ENCODE measurements at regions not wholly inside any gene's neighbourhood (a gene's known extent, or its start where the extent isn't known, plus 50 kb on each side); places are given as distances from the start of the nearest gene placed in this dataset.

DNA sequence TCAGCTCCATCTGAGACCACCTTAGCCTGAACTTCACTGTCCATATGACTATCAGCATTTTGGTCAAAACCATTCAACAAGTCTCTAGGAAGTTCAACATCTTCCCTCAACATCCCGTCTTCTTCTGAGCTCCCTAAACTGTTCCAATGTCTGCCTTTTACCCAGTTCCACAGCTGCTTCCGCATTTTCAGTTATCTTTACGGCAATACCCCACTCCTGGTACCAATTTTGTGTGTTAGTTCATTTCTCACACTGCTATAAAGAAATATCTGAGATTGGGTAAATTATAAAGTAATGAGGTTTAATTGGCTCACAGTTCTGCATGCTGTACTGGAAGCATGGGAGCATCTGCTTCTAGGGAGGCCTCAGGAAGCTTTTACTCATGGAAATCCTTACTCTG, 771.2 kb downstream of the SLITRK6 start:
- TF ChIP-seq GATA3 (IDR thresholded peaks at IDR 0.05; ENCODE audit: low read depth, low read length) (no peak), GATA2 (IDR thresholded peaks at IDR 0.05; ENCODE audit: low read depth, low read length) (no peak)
